Astrocyte (in vitro differentiated cells and primary cell): ENCODE measurements at regions not wholly inside any gene's neighbourhood (a gene's known extent, or its start where the extent isn't known, plus 50 kb on each side); places are given as distances from the start of the nearest gene placed in this dataset.

Experiments
- DNase-seq: peaks from one replicate; pipeline ENCODE4 v3.0.0-alpha.2; 2010; ENCODE audit warnings: low read depth
- FAIRE-seq: peaks from 2 replicates; lab custom pipeline; 2011; peaks lifted over from hg19 to GRCh38; lab: Jason Lieb, UNC
- H2AFZ ChIP-seq: 2 replicates; pipeline ENCODE4 v1.6.0; 2012; ENCODE audit warnings: low read depth, low read length, inconsistent platforms
- H3K27ac ChIP-seq: 2 replicates; pipeline ENCODE4 v1.5.1; 2011; ENCODE audit warnings: low read depth, low read length, inconsistent platforms
- H3K27me3 ChIP-seq: 2 replicates; pipeline ENCODE4 v1.6.0; 2011; ENCODE audit warnings: low read length, inconsistent platforms; ENCODE audit not compliant: insufficient read depth
- H3K36me3 ChIP-seq: 2 replicates; pipeline ENCODE4 v1.5.1; 2011; ENCODE audit warnings: low read length, inconsistent platforms; ENCODE audit not compliant: insufficient read depth
- H3K4me1 ChIP-seq: 2 replicates; pipeline ENCODE4 v1.5.1; 2011; ENCODE audit warnings: low read length, inconsistent platforms; ENCODE audit not compliant: insufficient read depth
- H3K4me2 ChIP-seq: 2 replicates; pipeline ENCODE4 v1.6.0; 2012; ENCODE audit warnings: low read length, inconsistent platforms
- H3K4me3 ChIP-seq: 2 replicates; pipeline ENCODE4 v1.5.1; 2011; ENCODE audit warnings: low read depth, mild to moderate bottlenecking, low read length, inconsistent platforms; ENCODE audit not compliant: insufficient read depth
- H3K79me2 ChIP-seq: 2 replicates; pipeline ENCODE4 v1.6.0; 2012; ENCODE audit warnings: mild to moderate bottlenecking, low read length, inconsistent platforms; ENCODE audit not compliant: insufficient read depth
- H3K9ac ChIP-seq: 2 replicates; pipeline ENCODE4 v1.6.0; 2012; ENCODE audit warnings: mild to moderate bottlenecking, low read length, inconsistent platforms
- H3K9me3 ChIP-seq: 2 replicates; pipeline ENCODE4 v1.5.1; 2012; ENCODE audit warnings: low read depth, mild to moderate bottlenecking, low read length, inconsistent platforms; ENCODE audit not compliant: insufficient read depth
- H4K20me1 ChIP-seq: 2 replicates; pipeline ENCODE4 v1.6.0; 2012; ENCODE audit warnings: low read length, inconsistent platforms; ENCODE audit not compliant: insufficient read depth
- H3K27ac Mint-ChIP-seq: one replicate; pipeline ENCODE4 v1.8.0; 2021; ENCODE audit warnings: mild to moderate bottlenecking, mixed read lengths; ENCODE audit not compliant: unreplicated experiment
- H3K27me3 Mint-ChIP-seq: one replicate; pipeline ENCODE4 v1.8.0; 2021; ENCODE audit warnings: low read depth, mixed read lengths; ENCODE audit not compliant: unreplicated experiment
- H3K36me3 Mint-ChIP-seq: one replicate; pipeline ENCODE4 v1.8.0; 2021; ENCODE audit warnings: low read depth, mixed read lengths; ENCODE audit not compliant: unreplicated experiment
- H3K4me1 Mint-ChIP-seq: one replicate; pipeline ENCODE4 v1.8.0; 2021; ENCODE audit warnings: low read depth, mixed read lengths; ENCODE audit not compliant: unreplicated experiment
- H3K4me3 Mint-ChIP-seq: one replicate; pipeline ENCODE4 v1.8.0; 2021; ENCODE audit warnings: mild to moderate bottlenecking, moderate library complexity, mixed read lengths; ENCODE audit not compliant: unreplicated experiment
- H3K9me3 Mint-ChIP-seq: one replicate; pipeline ENCODE4 v1.8.0; 2021; ENCODE audit warnings: mild to moderate bottlenecking, mixed read lengths; ENCODE audit not compliant: unreplicated experiment
- CTCF ChIP-seq: IDR thresholded peaks from 2 replicates; pipeline ENCODE4 v1.5.1; 2011; ENCODE audit warnings: low read depth, mild to moderate bottlenecking, inconsistent platforms, low read length, moderate library complexity; ENCODE audit not compliant: insufficient read depth
- EZH2 ChIP-seq: IDR thresholded peaks from 2 replicates; pipeline ENCODE4 v1.6.1; 2012; ENCODE audit warnings: mild to moderate bottlenecking, low read length, inconsistent platforms; ENCODE audit not compliant: insufficient read depth

GRCh38 chrX:128634754-128635153, 582.6 kb upstream of the ACTRT1 start:
- Histone ChIP-seq H3K4me2 (no peak overlapping the region), H3K27ac (no peak overlapping the region), H3K9ac (no peak overlapping the region), H3K27me3 (no peaks in the 10 kb centered on the region), H3K36me3 (no peaks in the 10 kb centered on the region), H3K4me1 (no peaks in the 10 kb centered on the region), H3K9me3 (no peaks in the 10 kb centered on the region), H3K4me3 (no peak overlapping the region), H2AFZ (no peak overlapping the region), H4K20me1 (no peaks in the 10 kb centered on the region), H3K79me2 (no peaks in the 10 kb centered on the region)
- Mint-ChIP-seq H3K4me3 (no peak overlapping the region), H3K4me1 (peaks cover 2% of the 10 kb centered on the region), H3K27ac (no peak overlapping the region), H3K9me3 (no peaks in the 10 kb centered on the region), H3K27me3 (no peaks in the 10 kb centered on the region), H3K36me3 (no peaks in the 10 kb centered on the region)
- FAIRE-seq (no peak), DNase-seq (no peak)
- TF ChIP-seq CTCF (no peak), EZH2 (no peak)

- FAIRE-seq = no peak
- H3K27ac Mint-ChIP-seq = no peak overlapping the region
Measured at GRCh38 chrX:128623361-128623760, 571.2 kb upstream of the ACTRT1 start.

More at GRCh38 chrX:128623361-128623760, 571.2 kb upstream of the ACTRT1 start:
- no peak overlapping the region for H3K4me3 ChIP-seq
- H3K27me3 ChIP-seq = no peaks in the 10 kb centered on the region
- H3K4me2 ChIP-seq = no peak overlapping the region
- H3K79me2 ChIP-seq = no peaks in the 10 kb centered on the region
- H4K20me1 ChIP-seq = no peaks in the 10 kb centered on the region
- Mint-ChIP-seq H3K4me1 (no peaks in the 10 kb centered on the region), H3K9me3 (no peaks in the 10 kb centered on the region), H3K4me3 (no peak overlapping the region), H3K27me3 (no peaks in the 10 kb centered on the region), H3K36me3 (no peaks in the 10 kb centered on the region)
- no peaks in the 10 kb centered on the region for H3K4me1 ChIP-seq
- H2AFZ ChIP-seq = no peak overlapping the region
- TF ChIP-seq EZH2 (no peak), CTCF (no peak)
- no peaks in the 10 kb centered on the region for H3K9me3 ChIP-seq
- no peaks in the 10 kb centered on the region for H3K36me3 ChIP-seq
- H3K27ac ChIP-seq = no peak overlapping the region
- DNase-seq = no peak
- no peak overlapping the region for H3K9ac ChIP-seq
